GM18858 (cell line): ENCODE measurements at regions not wholly inside any gene's neighbourhood (a gene's known extent, or its start where the extent isn't known, plus 50 kb on each side); places are given as distances from the start of the nearest gene placed in this dataset.

ENCODE experiments used
- ATAC-seq: cut with Tn5 transposase; IDR thresholded peaks from one replicate; pipeline ENCODE4 v1.9.1; 2021; ENCODE audit not compliant: unreplicated experiment

- ATAC-seq: no peak
Measured at GRCh38 chr21:41037936-41038335, 130.0 kb upstream of the BACE2 start.

GRCh38 chr21:41043014-41043413, 124.9 kb upstream of the BACE2 start:
- ATAC-seq: no peak

GRCh38 chr21:41045534-41046268, 122.3 kb upstream of the BACE2 start:
- no peak for ATAC-seq

GRCh38 chr21:41048145-41048544, 119.8 kb upstream of the BACE2 start:
- no peak for ATAC-seq

GRCh38 chr21:41048623-41049022, 119.3 kb upstream of the BACE2 start:
- no peak for ATAC-seq

- ATAC-seq: no peak
Measured at GRCh38 chr21:41052820-41053555, 115.0 kb upstream of the BACE2 start.

GRCh38 chr21:41054018-41054578, 113.9 kb upstream of the BACE2 start:
- ATAC-seq: no peak

- ATAC-seq: no peak
Measured at GRCh38 chr21:41055266-41055665, 112.7 kb upstream of the BACE2 start.

- no peak for ATAC-seq
Measured at GRCh38 chr21:41059871-41060270, 108.1 kb upstream of the BACE2 start.

- ATAC-seq: no peak
Measured at GRCh38 chr21:41061701-41062100, 106.3 kb upstream of the BACE2 start.

- ATAC-seq: no peak
Measured at GRCh38 chr21:41064334-41064791, 103.6 kb upstream of the BACE2 start.

- ATAC-seq: no peak
Measured at GRCh38 chr21:41064951-41065350, 103.0 kb upstream of the BACE2 start.

GRCh38 chr21:41065539-41065938, 102.4 kb upstream of the BACE2 start:
- no peak for ATAC-seq

GRCh38 chr21:41066086-41066938, 101.6 kb upstream of the BACE2 start:
- no peak for ATAC-seq

- no peak for ATAC-seq
Measured at GRCh38 chr21:41067709-41068108, 100.3 kb upstream of the BACE2 start.

- no peak for ATAC-seq
Measured at GRCh38 chr21:41068496-41068895, 99.5 kb upstream of the BACE2 start.

GRCh38 chr21:41068967-41069642, 98.9 kb upstream of the BACE2 start:
- peak; percentile 83 for ATAC-seq

- no peak for ATAC-seq
Measured at GRCh38 chr21:41070284-41070683, 97.7 kb upstream of the BACE2 start.

- no peak for ATAC-seq
Measured at GRCh38 chr21:41071258-41072171, 96.4 kb upstream of the BACE2 start.

- no peak for ATAC-seq
Measured at GRCh38 chr21:41073558-41073957, 94.4 kb upstream of the BACE2 start.
